Thyroid gland (tissue), 4 donors: ENCODE measurements at regions not wholly inside any gene's neighbourhood (a gene's known extent, or its start where the extent isn't known, plus 50 kb on each side); places are given as distances from the start of the nearest gene placed in this dataset.

Experiments
- POLR2A ChIP-seq, 2 donors: fragments of 450-650 bp; IDR thresholded peaks; one replicate each; pipeline ENCODE4 v1.6.1; 2017; ENCODE audit warnings: antibody characterized with exemption in 2 of 2, mild to moderate bottlenecking in 2 of 2, moderate library complexity in 1 of 2
- TF ChIP-seq, protein P1 (sequence below), 6 experiments: fragments of 200-600 bp in 3 of 6; fragments of 450-650 bp in 3 of 6; sonication (generic) in 3 of 6; IDR thresholded peaks; one replicate each; pipeline ENCODE4 v1.5.1; 2016 to 2019; ENCODE audit warnings: antibody characterized with exemption in 6 of 6, mild to moderate bottlenecking in 2 of 6, inconsistent platforms in 1 of 6, moderate library complexity in 1 of 6

DNA sequence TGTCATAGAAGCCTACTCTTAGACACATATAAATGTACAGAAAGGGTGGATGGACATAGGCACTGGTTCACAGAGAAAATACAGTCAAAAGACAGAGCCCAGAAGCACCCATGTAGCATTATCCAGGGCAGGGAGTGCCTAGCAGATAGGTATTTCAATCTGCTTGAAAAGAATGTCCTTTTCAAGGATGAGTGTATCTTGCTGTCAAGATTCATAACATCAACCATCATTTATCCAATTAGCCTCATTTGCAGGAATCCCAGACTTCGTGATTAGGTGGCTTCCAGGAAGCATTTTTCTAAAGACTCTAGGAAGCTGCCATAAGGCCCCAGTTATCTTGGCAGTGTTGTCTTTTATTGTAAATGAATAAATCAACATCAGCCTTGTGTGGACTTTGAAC, 55.6 kb downstream of the SCN11A start:
- TF ChIP-seq, protein P1, sequence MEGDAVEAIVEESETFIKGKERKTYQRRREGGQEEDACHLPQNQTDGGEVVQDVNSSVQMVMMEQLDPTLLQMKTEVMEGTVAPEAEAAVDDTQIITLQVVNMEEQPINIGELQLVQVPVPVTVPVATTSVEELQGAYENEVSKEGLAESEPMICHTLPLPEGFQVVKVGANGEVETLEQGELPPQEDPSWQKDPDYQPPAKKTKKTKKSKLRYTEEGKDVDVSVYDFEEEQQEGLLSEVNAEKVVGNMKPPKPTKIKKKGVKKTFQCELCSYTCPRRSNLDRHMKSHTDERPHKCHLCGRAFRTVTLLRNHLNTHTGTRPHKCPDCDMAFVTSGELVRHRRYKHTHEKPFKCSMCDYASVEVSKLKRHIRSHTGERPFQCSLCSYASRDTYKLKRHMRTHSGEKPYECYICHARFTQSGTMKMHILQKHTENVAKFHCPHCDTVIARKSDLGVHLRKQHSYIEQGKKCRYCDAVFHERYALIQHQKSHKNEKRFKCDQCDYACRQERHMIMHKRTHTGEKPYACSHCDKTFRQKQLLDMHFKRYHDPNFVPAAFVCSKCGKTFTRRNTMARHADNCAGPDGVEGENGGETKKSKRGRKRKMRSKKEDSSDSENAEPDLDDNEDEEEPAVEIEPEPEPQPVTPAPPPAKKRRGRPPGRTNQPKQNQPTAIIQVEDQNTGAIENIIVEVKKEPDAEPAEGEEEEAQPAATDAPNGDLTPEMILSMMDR (IDR thresholded peaks at IDR 0.05) = no peak
- TF ChIP-seq POLR2A (IDR thresholded peaks at IDR 0.05) = no peak
